ENCODE measurements at regions not wholly inside any gene's neighbourhood (a gene's known extent, or its start where the extent isn't known, plus 50 kb on each side); places are given as distances from the start of the nearest gene placed in this dataset.

- no peak overlapping the region for H2AFZ ChIP-seq (ENCODE audit: low read length)
- no peak overlapping the region for H3K9ac ChIP-seq (ENCODE audit: low read length)
- H3K27ac ChIP-seq (ENCODE audit: low read depth, low read length, poor library complexity, severe bottlenecking), result no peak overlapping the region
- H3K36me3 ChIP-seq (ENCODE audit: insufficient read depth, low read length), result no peaks in the 10 kb centered on the region
- no peak overlapping the region for H3K4me2 ChIP-seq (ENCODE audit: low read length)
- TF ChIP-seq EZH2 (IDR thresholded peaks at IDR 0.05; ENCODE audit: borderline replicate concordance, low read length), result no peak
- H3K9me3 ChIP-seq (ENCODE audit: low read length), result no peaks in the 10 kb centered on the region
- no peaks in the 10 kb centered on the region for H3F3A ChIP-seq (ENCODE audit: insufficient read depth, low read length)
- H3K79me2 ChIP-seq (ENCODE audit: insufficient read depth, low read length), result no peaks in the 10 kb centered on the region
- H3K4me3 ChIP-seq (ENCODE audit: low read depth, low read length, poor library complexity, severe bottlenecking), result no peak overlapping the region
- no peaks in the 10 kb centered on the region for H3K27me3 ChIP-seq (ENCODE audit: insufficient read depth, low read length)
- H3K9me2 ChIP-seq (ENCODE audit: low read depth, low read length), result no peaks in the 10 kb centered on the region
- H4K20me1 ChIP-seq (ENCODE audit: insufficient read depth, low read length), result no peaks in the 10 kb centered on the region
- H3K4me1 ChIP-seq (ENCODE audit: insufficient read depth, low read length, severe bottlenecking), result no peaks in the 10 kb centered on the region
These were observed 146.2 kb upstream of the MTPN start for GRCh38 chr7:136123352-136123751.

DNA sequence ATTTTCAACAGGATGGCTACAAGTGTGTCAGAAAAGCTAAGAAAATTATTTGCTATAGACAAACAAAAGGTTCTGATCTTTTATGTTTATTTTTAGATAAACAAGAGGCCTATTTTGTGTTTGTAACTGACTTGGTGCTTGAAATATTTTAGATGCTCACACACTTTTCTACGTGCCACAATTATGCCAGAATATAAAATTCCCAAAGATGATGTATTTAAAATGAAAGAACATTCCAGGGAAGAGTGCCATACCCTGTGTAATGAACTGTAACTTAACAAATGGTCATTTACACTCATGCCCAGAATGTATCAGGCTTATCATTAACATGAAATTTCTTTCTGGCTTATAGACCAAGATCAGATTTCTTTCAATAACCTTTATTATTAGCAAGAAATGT is 144.9 kb upstream of the MTPN start:
- no peak overlapping the region for H3K4me3 ChIP-seq (ENCODE audit: low read depth, low read length, poor library complexity, severe bottlenecking)
- H3K36me3 ChIP-seq (ENCODE audit: insufficient read depth, low read length), result no peaks in the 10 kb centered on the region
- H4K20me1 ChIP-seq (ENCODE audit: insufficient read depth, low read length), result no peaks in the 10 kb centered on the region
- no peaks in the 10 kb centered on the region for H3F3A ChIP-seq (ENCODE audit: insufficient read depth, low read length)
- no peaks in the 10 kb centered on the region for H3K27me3 ChIP-seq (ENCODE audit: insufficient read depth, low read length)
- no peak overlapping the region for H3K9ac ChIP-seq (ENCODE audit: low read length)
- H3K4me2 ChIP-seq (ENCODE audit: low read length), result no peak overlapping the region
- no peak overlapping the region for H3K27ac ChIP-seq (ENCODE audit: low read depth, low read length, poor library complexity, severe bottlenecking)
- no peaks in the 10 kb centered on the region for H3K9me2 ChIP-seq (ENCODE audit: low read depth, low read length)
- H3K9me3 ChIP-seq (ENCODE audit: low read length), result no peaks in the 10 kb centered on the region
- H3K79me2 ChIP-seq (ENCODE audit: insufficient read depth, low read length), result no peaks in the 10 kb centered on the region
- no peaks in the 10 kb centered on the region for H3K4me1 ChIP-seq (ENCODE audit: insufficient read depth, low read length, severe bottlenecking)
- TF ChIP-seq, protein P1, sequence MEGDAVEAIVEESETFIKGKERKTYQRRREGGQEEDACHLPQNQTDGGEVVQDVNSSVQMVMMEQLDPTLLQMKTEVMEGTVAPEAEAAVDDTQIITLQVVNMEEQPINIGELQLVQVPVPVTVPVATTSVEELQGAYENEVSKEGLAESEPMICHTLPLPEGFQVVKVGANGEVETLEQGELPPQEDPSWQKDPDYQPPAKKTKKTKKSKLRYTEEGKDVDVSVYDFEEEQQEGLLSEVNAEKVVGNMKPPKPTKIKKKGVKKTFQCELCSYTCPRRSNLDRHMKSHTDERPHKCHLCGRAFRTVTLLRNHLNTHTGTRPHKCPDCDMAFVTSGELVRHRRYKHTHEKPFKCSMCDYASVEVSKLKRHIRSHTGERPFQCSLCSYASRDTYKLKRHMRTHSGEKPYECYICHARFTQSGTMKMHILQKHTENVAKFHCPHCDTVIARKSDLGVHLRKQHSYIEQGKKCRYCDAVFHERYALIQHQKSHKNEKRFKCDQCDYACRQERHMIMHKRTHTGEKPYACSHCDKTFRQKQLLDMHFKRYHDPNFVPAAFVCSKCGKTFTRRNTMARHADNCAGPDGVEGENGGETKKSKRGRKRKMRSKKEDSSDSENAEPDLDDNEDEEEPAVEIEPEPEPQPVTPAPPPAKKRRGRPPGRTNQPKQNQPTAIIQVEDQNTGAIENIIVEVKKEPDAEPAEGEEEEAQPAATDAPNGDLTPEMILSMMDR (IDR thresholded peaks at IDR 0.05; ENCODE audit: low read length), result no peak
- no peak for TF ChIP-seq EZH2 (IDR thresholded peaks at IDR 0.05; ENCODE audit: borderline replicate concordance, low read length)
- no peak overlapping the region for H2AFZ ChIP-seq (ENCODE audit: low read length)

- Histone ChIP-seq H3K36me3 (ENCODE audit: insufficient read depth, low read length) (no peaks in the 10 kb centered on the region), H3K9me2 (ENCODE audit: low read depth, low read length) (no peaks in the 10 kb centered on the region), H4K20me1 (ENCODE audit: insufficient read depth, low read length) (no peaks in the 10 kb centered on the region), H3K9ac (ENCODE audit: low read length) (no peak overlapping the region), H3K27ac (ENCODE audit: low read depth, low read length, poor library complexity, severe bottlenecking) (no peak overlapping the region), H3F3A (ENCODE audit: insufficient read depth, low read length) (no peaks in the 10 kb centered on the region), H3K4me2 (ENCODE audit: low read length) (no peak overlapping the region), H3K4me3 (ENCODE audit: low read depth, low read length, poor library complexity, severe bottlenecking) (no peak overlapping the region), H3K27me3 (ENCODE audit: insufficient read depth, low read length) (no peaks in the 10 kb centered on the region), H3K4me1 (ENCODE audit: insufficient read depth, low read length, severe bottlenecking) (peaks cover 6% of the 10 kb centered on the region), H3K9me3 (ENCODE audit: low read length) (no peaks in the 10 kb centered on the region), H3K79me2 (ENCODE audit: insufficient read depth, low read length) (no peaks in the 10 kb centered on the region), H2AFZ (ENCODE audit: low read length) (no peak overlapping the region)
- TF ChIP-seq, protein P1 (IDR thresholded peaks at IDR 0.05; ENCODE audit: low read length), result peak; percentile 33; the same call in 1 of the 2 replicates
- TF ChIP-seq EZH2 (IDR thresholded peaks at IDR 0.05; ENCODE audit: borderline replicate concordance, low read length), result no peak
These were observed 140.4 kb upstream of the MTPN start for GRCh38 chr7:136117539-136117938.

GRCh38 chr7:136116186-136116585 is 139.0 kb upstream of the MTPN start:
- H3K27me3 ChIP-seq (ENCODE audit: insufficient read depth, low read length), result no peaks in the 10 kb centered on the region
- no peak overlapping the region for H3K4me3 ChIP-seq (ENCODE audit: low read depth, low read length, poor library complexity, severe bottlenecking)
- no peaks in the 10 kb centered on the region for H3K36me3 ChIP-seq (ENCODE audit: insufficient read depth, low read length)
- no peaks in the 10 kb centered on the region for H3F3A ChIP-seq (ENCODE audit: insufficient read depth, low read length)
- no peaks in the 10 kb centered on the region for H3K9me3 ChIP-seq (ENCODE audit: low read length)
- H2AFZ ChIP-seq (ENCODE audit: low read length), result no peak overlapping the region
- TF ChIP-seq, protein P1 (IDR thresholded peaks at IDR 0.05; ENCODE audit: low read length), result no peak
- no peak for TF ChIP-seq EZH2 (IDR thresholded peaks at IDR 0.05; ENCODE audit: borderline replicate concordance, low read length)
- peaks cover 6% of the 10 kb centered on the region for H3K4me1 ChIP-seq (ENCODE audit: insufficient read depth, low read length, severe bottlenecking)
- H3K27ac ChIP-seq (ENCODE audit: low read depth, low read length, poor library complexity, severe bottlenecking), result no peak overlapping the region
- no peaks in the 10 kb centered on the region for H3K9me2 ChIP-seq (ENCODE audit: low read depth, low read length)
- H4K20me1 ChIP-seq (ENCODE audit: insufficient read depth, low read length), result no peaks in the 10 kb centered on the region
- H3K9ac ChIP-seq (ENCODE audit: low read length), result no peak overlapping the region
- H3K79me2 ChIP-seq (ENCODE audit: insufficient read depth, low read length), result no peaks in the 10 kb centered on the region
- no peak overlapping the region for H3K4me2 ChIP-seq (ENCODE audit: low read length)

All from OCI-LY1 (cell line).